ENCODE measurements at regions not wholly inside any gene's neighbourhood (a gene's known extent, or its start where the extent isn't known, plus 50 kb on each side); places are given as distances from the start of the nearest gene placed in this dataset.

- TF ChIP-seq CTCF (IDR thresholded peaks at IDR 0.05) (no peak), POLR2A (IDR thresholded peaks at IDR 0.05) (no peak), POLR2AphosphoS5 (IDR thresholded peaks at IDR 0.05) (no peak)
- no peaks in the 10 kb centered on the region for H3K9me3 ChIP-seq
These were observed 680.7 kb downstream of the EPHA4 start for GRCh38 chr2:220891405-220891804.

DNA sequence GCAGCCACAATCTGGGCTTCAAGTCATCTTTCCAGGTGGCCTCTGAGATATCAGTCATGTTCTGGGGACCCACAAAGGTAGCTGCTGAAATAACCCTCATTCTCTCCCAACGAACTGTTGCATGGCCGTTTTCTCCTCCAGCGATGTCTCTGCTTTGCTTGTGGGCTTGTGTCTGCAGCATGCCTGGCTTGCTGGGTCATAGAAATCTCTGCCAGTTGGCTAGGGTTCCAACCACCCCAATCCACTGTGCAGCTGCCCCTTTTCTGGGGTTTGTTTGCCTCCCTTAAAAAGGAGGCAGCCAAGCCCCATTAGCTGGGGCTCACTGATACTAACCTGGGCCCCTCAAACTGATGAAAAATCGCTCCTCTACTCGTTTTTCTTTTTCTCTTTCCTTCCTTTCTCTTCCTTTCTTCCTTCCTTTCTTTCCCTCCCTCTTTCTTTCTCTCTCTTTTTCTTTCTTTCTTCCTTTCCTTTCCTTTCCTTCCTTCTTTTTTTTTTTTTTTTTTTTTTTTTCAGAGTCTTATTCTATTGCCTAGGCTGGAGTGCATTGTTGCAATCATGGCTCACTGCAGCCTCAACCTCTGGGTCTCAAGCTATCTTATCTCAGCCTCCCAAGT, 680.0 kb downstream of the EPHA4 start:
- Histone ChIP-seq H3K9me3 (no peaks in the 10 kb centered on the region), H3K4me1 (replicated peaks) (no peaks in the 10 kb centered on the region), H3K27me3 (replicated peaks; ENCODE audit: insufficient read depth) (no peaks in the 10 kb centered on the region), H3K27ac (no peak overlapping the region), H3K36me3 (no peaks in the 10 kb centered on the region), H3K4me3 (no peak overlapping the region)
- no peak for DNase-seq (ENCODE audit: low spot score)
- TF ChIP-seq POLR2AphosphoS5 (IDR thresholded peaks at IDR 0.05) (no peak), CTCF (IDR thresholded peaks at IDR 0.05) (no peak), POLR2A (IDR thresholded peaks at IDR 0.05) (no peak)
- 94% methylated on average over 5 of the region's 5 CpGs for WGBS
- intact Hi-C loops (cut with DNase I): no loop called here

More at GRCh38 chr2:220891405-220891804, 680.7 kb downstream of the EPHA4 start:
- intact Hi-C loops (cut with DNase I): no loop called here
- no peak for DNase-seq (ENCODE audit: low spot score)
- Histone ChIP-seq H3K36me3 (no peaks in the 10 kb centered on the region), H3K4me1 (replicated peaks) (no peaks in the 10 kb centered on the region), H3K4me3 (no peak overlapping the region), H3K27me3 (replicated peaks; ENCODE audit: insufficient read depth) (no peaks in the 10 kb centered on the region), H3K27ac (no peak overlapping the region)
- 79% methylated on average over 1 of the region's 1 CpG for WGBS

DNA sequence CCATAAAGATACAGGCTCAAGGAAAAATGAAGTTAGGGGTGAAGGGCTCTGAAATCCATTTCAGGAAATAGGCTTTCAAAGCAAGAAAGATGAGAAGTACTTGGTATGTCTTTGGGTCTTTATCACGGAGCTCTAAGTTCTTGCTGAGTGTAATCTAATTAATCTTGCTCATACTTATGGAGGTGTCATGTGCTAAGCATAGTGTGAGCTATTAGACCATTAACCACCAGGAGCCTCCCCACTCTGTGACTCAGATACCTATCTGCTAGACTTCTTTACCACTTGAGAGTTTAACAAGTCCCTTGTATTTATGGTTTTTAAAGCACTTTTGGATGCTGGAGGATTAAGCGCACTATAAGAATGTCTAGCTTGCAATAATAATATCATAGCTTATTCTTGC, 678.7 kb downstream of the EPHA4 start:
- no peaks in the 10 kb centered on the region for H3K27me3 ChIP-seq (replicated peaks; ENCODE audit: insufficient read depth)
- WGBS: 83% methylated on average over 2 of the region's 2 CpGs
- intact Hi-C loops (cut with DNase I): no loop called here

DNA sequence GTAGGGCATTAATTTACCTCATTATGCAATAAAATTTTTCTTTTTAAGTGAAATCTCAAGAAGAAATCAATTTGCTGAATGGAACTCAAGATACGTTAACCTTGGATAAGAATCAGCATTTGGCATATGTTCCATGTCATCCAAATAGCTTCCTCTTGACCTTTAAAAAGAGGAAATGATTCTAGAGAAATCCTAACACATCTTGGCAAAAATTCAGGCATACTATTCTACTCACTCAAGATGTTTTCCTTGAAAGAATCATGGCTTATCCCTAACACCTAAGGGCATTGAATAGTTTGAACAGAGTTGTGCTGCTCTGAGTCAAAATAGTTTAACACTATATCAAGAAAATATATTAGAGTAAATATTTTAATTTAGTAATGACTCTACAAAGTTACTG, 678.0 kb downstream of the EPHA4 start:
- Histone ChIP-seq H3K27me3 (replicated peaks; ENCODE audit: insufficient read depth) (no peaks in the 10 kb centered on the region), H3K9me3 (no peaks in the 10 kb centered on the region), H3K36me3 (no peaks in the 10 kb centered on the region), H3K27ac (no peak overlapping the region), H3K4me3 (no peak overlapping the region), H3K4me1 (replicated peaks) (no peaks in the 10 kb centered on the region)
- 53% methylated on average over 1 of the region's 1 CpG for WGBS
- no peak for DNase-seq (ENCODE audit: low spot score)
- intact Hi-C loops (cut with DNase I): no loop called here
- no peak for TF ChIP-seq POLR2A (IDR thresholded peaks at IDR 0.05)
- TF ChIP-seq POLR2AphosphoS5 (IDR thresholded peaks at IDR 0.05): no peak
- TF ChIP-seq CTCF (IDR thresholded peaks at IDR 0.05): no peak

More for the DNA sequence above, 678.7 kb downstream of the EPHA4 start:
- DNase-seq (ENCODE audit: low spot score): no peak
- Histone ChIP-seq H3K4me3 (no peak overlapping the region), H3K4me1 (replicated peaks) (no peaks in the 10 kb centered on the region), H3K27ac (no peak overlapping the region), H3K36me3 (no peaks in the 10 kb centered on the region), H3K9me3 (no peaks in the 10 kb centered on the region)
- TF ChIP-seq POLR2AphosphoS5 (IDR thresholded peaks at IDR 0.05): no peak

GRCh38 chr2:220899492-220899891, 672.6 kb downstream of the EPHA4 start:
- Histone ChIP-seq H3K27me3 (replicated peaks; ENCODE audit: insufficient read depth) (no peaks in the 10 kb centered on the region), H3K9me3 (no peaks in the 10 kb centered on the region), H3K27ac (no peak overlapping the region), H3K4me1 (replicated peaks) (no peaks in the 10 kb centered on the region), H3K4me3 (no peak overlapping the region), H3K36me3 (no peaks in the 10 kb centered on the region)
- intact Hi-C loops (cut with DNase I): no loop called here
- 91% methylated on average over 1 of the region's 1 CpG for WGBS
- DNase-seq (ENCODE audit: low spot score): no peak
- TF ChIP-seq POLR2AphosphoS5 (IDR thresholded peaks at IDR 0.05) (no peak), CTCF (IDR thresholded peaks at IDR 0.05) (no peak), POLR2A (IDR thresholded peaks at IDR 0.05) (no peak)
